ENCODE measurements at regions not wholly inside any gene's neighbourhood (a gene's known extent, or its start where the extent isn't known, plus 50 kb on each side); places are given as distances from the start of the nearest gene placed in this dataset.
A peak's percentile ranks its signal among the peaks of the same experiment; 100 is the strongest.
"Not testable (repeated sequence)": the region's sequence is repeated elsewhere in the genome, so short reads cannot be mapped to it uniquely, and the experiment has no call there.

GRCh38 chr14:37787879-37788494 lies 192.6 kb downstream of the TTC6 start:
- no peak for DNase-seq

- no peak for DNase-seq
Observed at GRCh38 chr14:37791384-37792036, 196.1 kb downstream of the TTC6 start.

GRCh38 chr14:37792124-37792523 lies 196.7 kb downstream of the TTC6 start:
- no peak for DNase-seq

- DNase-seq = no peak
Observed at GRCh38 chr14:37796703-37797416, 201.4 kb downstream of the TTC6 start.

GRCh38 chr14:37797675-37798074 lies 202.2 kb downstream of the TTC6 start:
- DNase-seq = no peak

- no peak for DNase-seq
Observed at GRCh38 chr14:37807722-37808121, 212.3 kb downstream of the TTC6 start.

GRCh38 chr14:37810094-37810801 lies 214.8 kb downstream of the TTC6 start:
- DNase-seq = no peak

GRCh38 chr14:37813732-37814131 lies 218.3 kb downstream of the TTC6 start:
- no peak for DNase-seq

- no peak for DNase-seq
Observed at GRCh38 chr14:37816135-37816534, 220.7 kb downstream of the TTC6 start.

GRCh38 chr14:37816743-37817295 lies 221.4 kb downstream of the TTC6 start:
- DNase-seq = no peak

- DNase-seq = no peak
Observed at GRCh38 chr14:37819155-37820015, 224.0 kb downstream of the TTC6 start.

- not testable (repeated sequence) for DNase-seq
Observed at GRCh38 chr14:37820810-37821209, 225.4 kb downstream of the TTC6 start.

GRCh38 chr14:37824939-37825712 lies 229.7 kb downstream of the TTC6 start:
- no peak for DNase-seq

GRCh38 chr14:37826869-37827268 lies 231.4 kb downstream of the TTC6 start:
- no peak for DNase-seq

GRCh38 chr14:37830271-37830670 lies 234.8 kb downstream of the TTC6 start:
- DNase-seq = no peak

GRCh38 chr14:37834275-37834674 lies 238.8 kb downstream of the TTC6 start:
- DNase-seq = no peak

- not testable (repeated sequence) for DNase-seq
Observed at GRCh38 chr14:37838778-37839177, 243.3 kb downstream of the TTC6 start.

- DNase-seq = not testable (repeated sequence)
Observed at GRCh38 chr14:37841039-37841438, 245.6 kb downstream of the TTC6 start.

- DNase-seq = peak; percentile 19
Observed at GRCh38 chr14:37842106-37842505, 246.7 kb downstream of the TTC6 start.

GRCh38 chr14:37843954-37844607 lies 248.7 kb downstream of the TTC6 start:
- no peak for DNase-seq

GRCh38 chr14:37844614-37845013 lies 249.2 kb downstream of the TTC6 start:
- DNase-seq = no peak
